BLaER1 treated with 17β-estradiol and CSF1 and Interleukin-3, amounts not matched to agents 10 nM and 100 nM (cell line): ENCODE measurements at regions not wholly inside any gene's neighbourhood (a gene's known extent, or its start where the extent isn't known, plus 50 kb on each side); places are given as distances from the start of the nearest gene placed in this dataset.

Source experiments
- H3K27ac ChIP-seq, 11 experiments: shearing (Covaris generic); formaldehyde crosslinking; 2 replicates each; pipeline ENCODE4 v1.8.1; 2022
- H3K27me3 ChIP-seq, 11 experiments: shearing (Covaris generic); formaldehyde crosslinking; 2 replicates each; pipeline ENCODE4 v1.8.1; 2022
- H3K36me3 ChIP-seq, 11 experiments: shearing (Covaris generic); formaldehyde crosslinking; 2 replicates each; pipeline ENCODE4 v1.8.1; 2022
- H3K4me1 ChIP-seq, 10 experiments: shearing (Covaris generic); formaldehyde crosslinking; 2 replicates each; pipeline ENCODE4 v1.8.1; 2022
- H3K4me2 ChIP-seq, 11 experiments: shearing (Covaris generic); formaldehyde crosslinking; 2 replicates each; pipeline ENCODE4 v1.8.1; 2022
- H3K4me3 ChIP-seq, 10 experiments: shearing (Covaris generic); formaldehyde crosslinking; 2 replicates each; pipeline ENCODE4 v1.8.1; 2022
- H3K9ac ChIP-seq, 11 experiments: shearing (Covaris generic); formaldehyde crosslinking; 2 replicates each; pipeline ENCODE4 v1.8.1; 2022
- H3K9me3 ChIP-seq, 11 experiments: shearing (Covaris generic); formaldehyde crosslinking; replicated peaks in 1 of 11; 2 replicates each; pipeline ENCODE4 v1.8.1; 2022
- H4K20me1 ChIP-seq, 11 experiments: shearing (Covaris generic); formaldehyde crosslinking; 2 replicates each; pipeline ENCODE4 v1.8.1; 2022
- Cebpa-rat ChIP-seq, 11 experiments: shearing (Covaris generic); IDR thresholded peaks; 2 replicates each; pipeline ENCODE4 v1.8.1; 2022

DNA sequence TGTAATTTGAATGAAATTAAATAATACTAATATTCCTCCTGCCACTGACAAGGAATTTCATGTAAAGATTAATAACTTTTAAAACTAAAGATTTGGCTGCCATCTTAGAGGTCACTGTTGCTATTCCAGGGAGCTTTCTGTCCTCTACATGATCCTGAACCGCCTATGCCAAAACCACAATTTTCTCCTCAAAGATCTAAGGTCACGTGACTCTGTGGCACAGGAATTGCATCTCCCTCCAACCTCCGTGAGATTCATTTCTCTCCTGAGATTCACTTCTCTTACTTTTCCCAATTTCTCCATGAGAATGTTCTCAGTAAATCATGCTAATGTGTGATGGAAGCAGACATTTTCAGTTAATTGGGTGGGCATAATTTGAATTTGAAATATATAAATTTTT lies 379.6 kb upstream of the TSHZ2 start:
- no peaks in the 10 kb centered on the region for H3K36me3 ChIP-seq
- H3K9ac ChIP-seq = no peak overlapping the region
- no peak overlapping the region for H3K27ac ChIP-seq
- 0 out of 22 replicates have a peak, but pooled peaks cover 0 to 4% (median 0%) of the 10 kb centered on the region in 11 experiments for H3K9me3 ChIP-seq
- no peak overlapping the region for H3K4me2 ChIP-seq
- no peak overlapping the region for H3K4me3 ChIP-seq
- H4K20me1 ChIP-seq = no peaks in the 10 kb centered on the region
- no peak for TF ChIP-seq Cebpa-rat (IDR thresholded peaks at IDR 0.05)
- H3K4me1 ChIP-seq = no peaks in the 10 kb centered on the region
- H3K27me3 ChIP-seq = no peaks in the 10 kb centered on the region

DNA sequence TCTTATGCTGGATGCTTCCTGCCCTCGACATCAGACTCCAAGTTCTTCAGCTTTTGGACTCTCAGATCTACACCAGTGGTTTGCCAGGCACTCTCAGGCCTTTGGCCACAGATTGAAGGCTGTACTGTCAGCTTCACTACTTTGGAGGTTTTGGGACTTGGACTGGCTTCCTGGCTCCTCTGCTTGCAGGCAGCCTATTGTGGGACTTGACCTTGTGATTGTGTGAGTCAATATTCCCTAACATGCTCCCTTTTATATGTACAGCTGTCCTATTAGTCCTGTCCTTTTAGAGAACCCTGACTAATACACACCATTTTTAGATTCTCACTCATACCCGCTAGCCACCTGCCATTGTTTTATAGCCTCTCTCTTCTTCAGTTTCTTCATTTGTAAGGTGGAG lies 382.1 kb upstream of the TSHZ2 start:
- no peaks in the 10 kb centered on the region for H3K4me1 ChIP-seq
- H3K27me3 ChIP-seq = no peaks in the 10 kb centered on the region
- H3K36me3 ChIP-seq = no peaks in the 10 kb centered on the region
- H3K27ac ChIP-seq = no peak overlapping the region
- H3K4me2 ChIP-seq = no peak overlapping the region
- no peaks in the 10 kb centered on the region for H4K20me1 ChIP-seq
- TF ChIP-seq Cebpa-rat (IDR thresholded peaks at IDR 0.05) = no peak
- 0 out of 22 replicates have a peak, but pooled peaks cover 0 to 4% (median 0%) of the 10 kb centered on the region in 11 experiments for H3K9me3 ChIP-seq
- H3K9ac ChIP-seq = no peak overlapping the region
- no peak overlapping the region for H3K4me3 ChIP-seq

DNA sequence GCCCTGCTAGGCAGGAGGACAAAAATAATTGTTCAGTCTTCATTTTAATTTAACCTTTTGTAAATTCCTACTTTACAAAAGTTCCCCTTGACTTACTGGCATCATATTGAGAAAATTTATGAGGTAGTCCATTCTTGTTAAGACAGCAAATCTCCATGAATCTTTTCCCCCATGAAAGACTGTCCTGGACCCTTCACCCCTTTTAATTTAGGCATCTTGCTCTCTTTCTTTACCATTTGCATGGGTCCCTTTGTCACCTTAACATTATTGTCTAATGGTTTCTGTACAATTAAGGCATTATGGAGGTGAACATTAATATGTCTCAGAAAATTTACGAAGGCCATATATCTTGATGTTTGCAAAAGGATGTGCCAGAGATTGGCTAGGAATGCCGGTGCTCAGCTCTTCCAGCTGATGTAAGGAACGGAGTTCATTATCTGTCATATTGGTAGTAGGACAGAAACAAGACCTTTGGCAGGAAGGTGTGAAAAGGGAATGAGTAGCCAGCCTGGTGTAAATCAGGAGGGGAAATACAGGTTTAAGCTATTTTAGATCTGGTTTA lies 382.8 kb upstream of the TSHZ2 start:
- no peak overlapping the region for H3K4me3 ChIP-seq
- no peak overlapping the region for H3K9ac ChIP-seq
- no peak for TF ChIP-seq Cebpa-rat (IDR thresholded peaks at IDR 0.05)
- H4K20me1 ChIP-seq = no peaks in the 10 kb centered on the region
- H3K27ac ChIP-seq = no peak overlapping the region
- no peaks in the 10 kb centered on the region for H3K36me3 ChIP-seq
- 0 out of 22 replicates have a peak, but pooled peaks cover 0 to 4% (median 0%) of the 10 kb centered on the region in 11 experiments for H3K9me3 ChIP-seq
- no peak overlapping the region for H3K4me2 ChIP-seq
- no peaks in the 10 kb centered on the region for H3K4me1 ChIP-seq
- no peaks in the 10 kb centered on the region for H3K27me3 ChIP-seq

DNA sequence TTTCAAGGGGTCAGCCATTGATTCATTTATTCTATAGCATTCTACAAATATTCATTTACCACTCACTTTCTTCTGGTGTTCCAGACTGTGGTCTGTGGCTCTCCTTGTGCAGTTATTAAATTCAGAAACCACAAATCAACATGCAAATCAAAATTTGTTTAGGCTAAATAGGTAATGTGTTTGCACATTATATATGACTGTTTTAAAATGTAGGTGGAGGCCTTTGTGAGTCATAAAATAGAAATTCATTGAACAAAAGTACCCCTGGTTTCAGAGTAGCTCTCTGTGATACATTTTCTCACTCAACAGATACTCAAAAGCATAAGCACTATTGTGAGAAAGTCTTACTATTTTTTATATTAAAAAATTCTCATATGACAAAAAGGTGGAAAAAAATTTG lies 385.5 kb upstream of the TSHZ2 start:
- Histone ChIP-seq H3K4me1 (no peaks in the 10 kb centered on the region), H3K9me3 (peaks cover 0 to 10% (median 7%) of the 10 kb centered on the region in 11 experiments; a peak in 6 of 22 replicates), H3K4me2 (no peak overlapping the region), H3K36me3 (no peaks in the 10 kb centered on the region), H3K9ac (no peak overlapping the region), H3K27me3 (no peaks in the 10 kb centered on the region), H3K27ac (no peak overlapping the region), H3K4me3 (no peak overlapping the region), H4K20me1 (no peaks in the 10 kb centered on the region)
- no peak for TF ChIP-seq Cebpa-rat (IDR thresholded peaks at IDR 0.05)

DNA sequence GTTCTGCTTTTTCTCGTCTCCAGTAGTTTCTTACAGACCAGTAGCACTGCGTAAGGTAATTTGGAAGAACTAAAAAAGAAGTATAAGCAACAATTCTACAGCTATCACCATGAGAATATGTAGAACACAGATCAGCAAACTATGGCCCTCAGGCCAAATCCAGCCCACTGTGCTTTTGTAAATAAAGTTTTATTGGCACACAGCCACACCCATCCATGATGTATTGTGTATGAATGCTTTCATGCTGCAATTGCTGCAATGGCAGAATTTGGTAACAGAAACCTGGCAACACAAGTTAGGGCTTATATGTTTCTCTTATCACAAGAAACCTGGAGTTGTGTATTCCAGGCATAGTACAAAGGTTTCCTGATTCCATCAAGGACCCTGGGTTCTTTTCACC lies 386.8 kb upstream of the TSHZ2 start:
- no peak overlapping the region for H3K4me3 ChIP-seq
- no peak overlapping the region for H3K27ac ChIP-seq
- no peaks in the 10 kb centered on the region for H4K20me1 ChIP-seq
- H3K4me1 ChIP-seq = no peaks in the 10 kb centered on the region
- H3K9ac ChIP-seq = no peak overlapping the region
- no peak overlapping the region for H3K4me2 ChIP-seq
- H3K27me3 ChIP-seq = no peaks in the 10 kb centered on the region
- peaks cover 0 to 10% (median 7%) of the 10 kb centered on the region in 11 experiments; a peak in 6 of 22 replicates for H3K9me3 ChIP-seq
- no peaks in the 10 kb centered on the region for H3K36me3 ChIP-seq
- no peak for TF ChIP-seq Cebpa-rat (IDR thresholded peaks at IDR 0.05)

DNA sequence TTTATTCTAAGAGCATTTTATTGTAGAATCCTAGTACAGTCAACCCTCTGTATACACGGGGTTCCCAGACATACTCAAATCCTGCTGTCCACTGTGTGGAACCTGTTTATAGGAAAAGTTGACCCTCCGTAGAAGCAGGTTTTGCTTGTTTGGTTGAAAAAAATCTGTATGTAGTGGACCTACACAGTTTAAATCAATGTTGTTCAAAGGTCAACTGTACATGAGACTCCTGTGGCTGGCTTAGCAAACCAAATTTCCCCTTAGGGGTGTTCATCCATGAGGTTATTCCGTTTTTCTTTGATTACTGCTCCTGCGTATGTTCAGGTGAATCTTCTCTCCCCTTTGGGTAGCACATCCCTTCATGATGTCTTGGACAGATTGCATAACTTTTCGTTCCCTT lies 387.0 kb upstream of the ZFP64 start:
- H3K27me3 ChIP-seq = no peaks in the 10 kb centered on the region
- H3K4me1 ChIP-seq = no peaks in the 10 kb centered on the region
- H4K20me1 ChIP-seq = no peaks in the 10 kb centered on the region
- H3K27ac ChIP-seq = no peak overlapping the region
- H3K36me3 ChIP-seq = no peaks in the 10 kb centered on the region
- peaks cover 0 to 22% (median 9%) of the 10 kb centered on the region in 11 experiments; a peak in 10 of 22 replicates for H3K9me3 ChIP-seq
- TF ChIP-seq Cebpa-rat (IDR thresholded peaks at IDR 0.05) = no peak
- H3K4me3 ChIP-seq = no peak overlapping the region
- H3K9ac ChIP-seq = no peak overlapping the region
- no peak overlapping the region for H3K4me2 ChIP-seq

DNA sequence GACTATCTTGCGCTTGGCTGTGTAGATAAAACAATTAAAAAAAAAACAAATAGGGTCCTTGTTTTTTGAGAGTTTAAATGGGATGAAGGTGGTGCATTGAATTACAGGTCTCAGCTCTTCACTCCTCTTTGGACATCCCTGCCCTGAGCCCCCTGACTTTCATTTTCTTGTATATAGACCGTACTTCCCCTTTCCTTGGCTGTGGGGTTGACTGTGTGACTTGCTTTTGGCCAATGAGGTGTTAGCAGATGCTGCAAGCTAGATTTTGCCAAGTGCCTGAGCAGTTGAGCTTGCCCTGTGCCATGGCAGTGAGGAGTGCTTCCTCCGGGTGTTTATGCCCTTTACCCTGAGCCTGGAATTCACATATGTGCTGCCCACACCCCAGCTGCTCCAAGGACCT lies 386.1 kb upstream of the ZFP64 start:
- no peak overlapping the region for H3K27ac ChIP-seq
- H3K9ac ChIP-seq = no peak overlapping the region
- no peaks in the 10 kb centered on the region for H3K27me3 ChIP-seq
- no peak for TF ChIP-seq Cebpa-rat (IDR thresholded peaks at IDR 0.05)
- no peak overlapping the region for H3K4me2 ChIP-seq
- no peaks in the 10 kb centered on the region for H3K4me1 ChIP-seq
- H3K4me3 ChIP-seq = no peak overlapping the region
- no peaks in the 10 kb centered on the region for H4K20me1 ChIP-seq
- no peaks in the 10 kb centered on the region for H3K36me3 ChIP-seq
- peaks cover 0 to 29% (median 8%) of the 10 kb centered on the region in 11 experiments; a peak in 10 of 22 replicates for H3K9me3 ChIP-seq

DNA sequence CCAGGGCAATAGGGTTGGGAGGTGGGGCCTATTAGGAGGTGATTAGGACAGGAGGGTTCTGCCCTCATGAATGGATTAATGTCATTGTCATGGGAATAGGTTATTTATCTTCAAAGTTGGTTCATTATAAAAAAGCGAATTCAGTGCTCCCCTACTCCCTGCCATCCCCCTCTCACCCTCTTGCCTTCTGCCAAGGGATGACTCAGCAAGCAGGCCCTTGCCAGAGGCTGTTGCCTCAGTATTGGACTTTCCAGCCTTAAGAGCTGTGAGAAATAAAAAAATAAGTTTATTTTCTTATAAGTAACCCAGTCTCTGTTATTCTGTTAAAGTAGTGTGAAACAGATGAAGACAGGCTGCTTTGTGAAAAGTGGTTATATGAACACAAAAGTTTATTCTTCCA lies 381.1 kb upstream of the ZFP64 start:
- Histone ChIP-seq H3K4me3 (no peak overlapping the region), H4K20me1 (no peaks in the 10 kb centered on the region), H3K4me1 (no peaks in the 10 kb centered on the region), H3K9ac (no peak overlapping the region), H3K27ac (no peak overlapping the region), H3K27me3 (no peaks in the 10 kb centered on the region), H3K4me2 (no peak overlapping the region), H3K9me3 (peaks cover 0 to 23% (median 0%) of the 10 kb centered on the region in 11 experiments; a peak in 5 of 22 replicates), H3K36me3 (no peaks in the 10 kb centered on the region)
- TF ChIP-seq Cebpa-rat (IDR thresholded peaks at IDR 0.05) = no peak

DNA sequence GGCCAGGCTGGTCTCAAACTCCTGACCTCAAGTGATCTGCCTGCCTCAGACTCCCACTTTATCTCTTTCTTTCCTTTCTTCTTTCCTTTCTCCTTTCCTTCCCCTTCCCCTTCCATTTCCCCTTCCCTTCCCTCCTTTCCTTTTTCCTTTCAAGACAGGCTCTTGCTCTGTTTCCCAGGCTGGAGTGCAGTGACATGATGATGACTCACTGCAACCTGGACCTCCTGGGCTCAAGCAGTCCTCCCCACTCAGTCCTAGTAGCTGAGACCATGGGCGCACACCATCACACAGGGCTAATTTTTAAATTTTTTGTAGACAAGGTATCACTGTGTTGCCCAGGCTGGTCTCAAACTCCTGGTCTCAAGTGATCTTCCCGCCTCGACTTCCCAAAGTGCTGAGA lies 377.6 kb upstream of the ZFP64 start:
- Histone ChIP-seq H3K9me3 (peaks cover 0 to 13% (median 0%) of the 10 kb centered on the region in 11 experiments; a peak in 4 of 22 replicates), H3K4me3 (no peak overlapping the region), H3K27me3 (no peaks in the 10 kb centered on the region), H3K9ac (no peak overlapping the region), H3K27ac (no peak overlapping the region), H3K4me2 (0 out of 22 replicates have a peak overlapping the region, but pooled peaks of 1 of the 11 experiments have one; percentile 15), H3K4me1 (no peaks in the 10 kb centered on the region), H4K20me1 (no peaks in the 10 kb centered on the region), H3K36me3 (no peaks in the 10 kb centered on the region)
- no peak for TF ChIP-seq Cebpa-rat (IDR thresholded peaks at IDR 0.05)

DNA sequence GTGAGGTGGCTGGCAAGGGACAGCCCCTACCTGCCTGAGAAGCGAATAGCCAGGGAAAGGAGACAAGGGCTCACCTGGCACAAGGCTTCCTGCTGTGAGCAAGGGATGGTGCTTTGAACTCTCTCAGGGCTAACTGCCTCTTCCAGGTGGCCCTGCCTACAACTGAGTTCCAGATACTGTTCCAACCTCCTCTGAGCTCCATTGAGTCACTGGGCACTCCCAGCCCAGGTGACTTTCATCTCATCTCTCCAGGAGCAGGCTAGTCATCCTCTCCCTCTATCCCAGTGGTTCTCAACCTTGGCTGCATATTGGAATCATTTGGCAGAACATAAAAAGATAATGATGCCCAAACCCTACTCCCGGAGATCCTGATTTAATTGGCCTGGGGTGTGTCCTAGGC lies 374.0 kb upstream of the ZFP64 start:
- TF ChIP-seq Cebpa-rat (IDR thresholded peaks at IDR 0.05) = no peak
- Histone ChIP-seq H3K36me3 (no peaks in the 10 kb centered on the region), H3K4me1 (no peaks in the 10 kb centered on the region), H4K20me1 (no peaks in the 10 kb centered on the region), H3K4me2 (no peak overlapping the region), H3K9ac (no peak overlapping the region), H3K27ac (no peak overlapping the region), H3K27me3 (no peaks in the 10 kb centered on the region), H3K9me3 (peaks cover 0 to 1% (median 0%) of the 10 kb centered on the region in 11 experiments; a peak in 2 of 22 replicates), H3K4me3 (no peak overlapping the region)
